ENCODE measurements at regions not wholly inside any gene's neighbourhood (a gene's known extent, or its start where the extent isn't known, plus 50 kb on each side); places are given as distances from the start of the nearest gene placed in this dataset.
"Not testable (repeated sequence)": the region's sequence is repeated elsewhere in the genome, so short reads cannot be mapped to it uniquely, and the experiment has no call there.

DNA sequence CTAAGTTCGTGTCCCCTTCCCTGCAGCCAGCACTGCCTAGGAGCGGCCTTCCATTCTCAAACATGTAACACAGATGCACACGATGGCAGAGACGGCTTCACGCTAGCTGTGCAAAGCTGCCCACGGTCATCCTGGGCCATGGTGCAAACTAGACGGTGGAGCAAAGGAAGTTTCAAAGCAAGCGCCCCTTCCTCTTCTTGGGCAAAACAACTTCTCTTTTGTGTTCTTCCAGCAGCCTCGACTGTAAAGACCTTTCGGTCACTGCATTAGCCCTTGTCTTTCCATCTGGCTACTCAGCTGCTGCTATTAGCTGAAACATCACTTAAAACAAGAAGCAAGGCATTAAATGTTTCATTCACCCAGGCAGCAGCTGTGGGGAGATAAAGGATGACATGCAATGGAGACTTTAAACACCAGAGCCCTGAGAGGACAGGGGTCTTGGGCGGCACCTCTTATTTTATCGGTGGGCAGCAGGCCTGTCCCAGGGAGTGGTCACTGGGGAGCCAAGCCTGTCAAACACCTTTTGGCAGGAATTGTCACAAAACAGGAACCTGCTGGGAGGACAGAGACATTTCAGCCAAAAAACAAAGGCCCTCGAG is 214.8 kb downstream of the KLF6 start:
- DNase-seq = no peak

GRCh38 chr10:3568983-3569382 is 216.0 kb downstream of the KLF6 start:
- DNase-seq = no peak

DNA sequence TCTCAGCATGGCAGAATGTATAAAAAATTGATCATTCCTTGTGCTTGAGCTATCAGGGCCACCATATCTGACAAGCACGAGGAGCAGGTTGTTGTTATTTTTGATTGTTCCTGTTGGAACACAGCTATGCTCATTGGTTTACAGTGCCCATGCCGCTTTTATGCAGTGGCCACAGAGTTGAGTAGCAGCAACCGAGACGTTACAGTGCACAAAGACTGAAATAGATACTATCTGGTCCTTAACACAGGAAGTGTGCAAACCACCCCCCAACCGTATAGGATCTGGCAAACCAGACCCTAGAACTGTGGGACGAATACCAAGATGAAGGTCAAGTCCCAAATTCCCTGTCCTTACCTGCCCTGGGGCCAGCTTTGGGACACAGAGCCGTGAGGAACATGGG is 216.6 kb downstream of the KLF6 start:
- no peak for DNase-seq

GRCh38 chr10:3567291-3567963 is 217.6 kb downstream of the KLF6 start:
- no peak for DNase-seq

GRCh38 chr10:3566627-3567026 is 218.4 kb downstream of the KLF6 start:
- DNase-seq = no peak

DNA sequence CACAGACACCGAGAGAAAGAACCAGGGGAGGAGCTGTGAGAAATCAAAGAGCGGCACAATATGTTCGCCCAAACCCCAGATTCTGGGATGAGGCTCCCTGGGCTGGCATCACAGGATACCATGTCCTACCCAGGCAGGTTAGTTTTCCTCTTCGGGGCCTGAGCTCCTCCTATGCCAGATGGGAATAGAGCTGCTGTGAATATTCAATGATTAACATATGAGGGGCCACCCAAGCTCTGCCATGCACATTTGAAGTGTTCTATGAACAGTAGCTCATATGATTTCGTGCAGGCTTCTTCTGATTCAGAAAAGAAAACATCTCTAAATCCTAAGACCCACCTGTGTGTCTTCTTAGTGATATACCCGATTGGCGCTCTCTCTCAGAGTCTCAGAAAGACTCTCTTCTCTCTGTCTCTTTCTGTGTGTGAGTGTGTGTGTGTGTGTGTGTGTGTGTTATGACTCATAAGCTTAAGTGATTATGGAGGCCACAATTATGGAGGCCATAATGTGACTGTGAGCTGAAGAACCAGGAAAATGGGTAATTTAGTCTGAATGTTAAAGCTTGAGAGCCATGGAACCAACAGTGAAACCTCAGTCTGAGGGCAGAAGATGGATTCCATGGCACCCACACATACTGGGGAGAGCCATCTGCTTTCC is 220.5 kb downstream of the KLF6 start:
- DNase-seq = no peak

- no peak for DNase-seq
These were observed 221.7 kb downstream of the KLF6 start for GRCh38 chr10:3563298-3563697.

DNA sequence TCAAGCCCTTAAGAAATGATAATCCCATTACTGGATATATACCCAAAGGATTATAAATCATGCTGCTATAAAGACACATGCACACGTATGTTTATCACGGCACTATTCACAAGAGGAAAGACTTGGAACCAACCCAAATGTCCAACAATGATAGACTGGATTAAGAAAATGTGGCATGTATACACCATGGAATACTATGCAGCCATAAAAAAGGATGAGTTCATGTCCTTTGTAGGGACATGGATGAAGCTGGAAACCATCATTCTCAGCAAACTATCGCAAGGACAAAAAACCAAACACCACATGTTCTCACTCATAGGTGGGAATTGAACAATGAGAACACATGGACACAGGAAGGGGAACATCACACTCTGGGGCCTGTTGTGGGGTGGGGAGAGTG is 224.4 kb downstream of the KLF6 start:
- not testable (repeated sequence) for DNase-seq

GRCh38 chr10:3559527-3559926 is 225.5 kb downstream of the KLF6 start:
- DNase-seq = no peak

DNA sequence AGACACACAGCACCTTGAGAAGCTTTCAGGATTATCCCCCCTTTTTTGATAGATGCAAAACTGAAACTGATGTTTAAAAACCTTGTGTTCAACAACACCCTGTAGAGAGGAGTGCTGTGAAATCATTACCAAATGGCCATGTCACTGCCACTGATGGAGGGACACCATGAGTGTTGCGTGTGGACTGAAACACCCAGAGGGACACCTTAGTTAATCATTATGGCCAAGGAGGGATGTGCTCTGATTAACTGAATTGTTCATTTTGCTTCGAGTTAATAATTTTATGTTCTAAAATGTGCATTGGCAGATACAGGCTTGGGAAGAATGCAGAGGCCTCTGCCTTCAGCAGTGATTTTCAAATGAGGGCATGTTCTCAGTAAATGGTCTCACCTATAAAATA is 226.0 kb downstream of the KLF6 start:
- no peak for DNase-seq

DNA sequence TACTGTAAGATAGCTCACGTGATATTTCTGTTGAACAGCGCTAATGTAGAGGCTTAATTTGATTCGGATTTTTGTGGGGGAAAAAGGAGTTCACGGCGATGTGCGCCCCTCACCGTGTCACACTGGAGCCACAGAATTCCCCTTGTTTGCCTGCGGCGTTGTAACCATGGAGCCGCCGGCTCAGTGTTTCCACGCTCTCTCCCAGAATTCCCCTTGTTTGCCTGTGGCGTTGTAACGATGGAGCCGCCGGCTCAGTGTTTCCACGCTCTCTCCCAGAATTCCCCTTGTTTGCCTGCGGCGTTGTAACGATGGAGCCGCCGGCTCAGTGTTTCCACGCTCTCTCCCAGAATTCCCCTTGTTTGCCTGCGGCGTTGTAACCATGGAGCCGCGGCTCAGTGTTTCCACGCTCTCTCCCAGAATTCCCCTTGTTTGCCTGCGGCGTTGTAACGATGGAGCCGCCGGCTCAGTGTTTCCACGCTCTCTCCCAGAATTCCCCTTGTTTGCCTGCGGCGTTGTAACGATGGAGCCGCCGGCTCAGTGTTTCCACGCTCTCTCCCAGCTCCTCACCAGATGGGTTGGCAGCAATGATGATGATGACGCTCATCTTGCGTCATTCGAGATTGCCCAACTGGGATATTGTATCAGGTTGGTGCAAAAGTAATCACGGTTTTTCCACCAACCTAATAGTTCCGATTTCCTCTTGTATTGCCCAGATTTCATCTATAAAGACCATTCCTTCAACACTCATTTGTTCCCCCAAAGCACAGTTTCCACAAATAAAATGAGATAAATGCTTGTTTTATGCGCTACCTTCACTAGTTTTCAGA is 228.6 kb downstream of the KLF6 start:
- not testable (repeated sequence) for DNase-seq

GRCh38 chr10:3554121-3554522 is 230.9 kb downstream of the KLF6 start:
- no peak for DNase-seq

GRCh38 chr10:3552281-3552680 is 232.7 kb downstream of the KLF6 start:
- no peak for DNase-seq

GRCh38 chr10:3551761-3552160 is 233.2 kb downstream of the KLF6 start:
- DNase-seq = no peak

DNA sequence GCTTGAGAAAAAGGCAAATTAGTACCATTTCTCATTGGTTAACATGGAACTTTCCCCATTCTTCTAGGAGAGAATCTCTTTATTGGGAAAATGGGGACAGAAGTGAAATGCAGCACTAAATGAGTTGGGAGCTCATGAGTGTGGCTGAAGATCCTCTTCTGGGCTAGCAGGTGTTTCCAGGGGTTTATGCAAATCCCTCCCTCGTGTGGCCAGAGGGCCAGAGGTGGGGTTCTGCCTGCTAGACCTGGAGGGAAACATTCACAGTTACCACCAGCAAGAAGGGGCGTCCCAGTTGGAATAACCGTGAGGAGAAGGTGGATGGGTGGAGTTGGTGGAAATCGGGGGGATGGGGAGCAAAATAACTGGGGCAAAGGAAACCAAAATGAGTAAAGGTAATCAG is 235.9 kb downstream of the KLF6 start:
- no peak for DNase-seq

DNA sequence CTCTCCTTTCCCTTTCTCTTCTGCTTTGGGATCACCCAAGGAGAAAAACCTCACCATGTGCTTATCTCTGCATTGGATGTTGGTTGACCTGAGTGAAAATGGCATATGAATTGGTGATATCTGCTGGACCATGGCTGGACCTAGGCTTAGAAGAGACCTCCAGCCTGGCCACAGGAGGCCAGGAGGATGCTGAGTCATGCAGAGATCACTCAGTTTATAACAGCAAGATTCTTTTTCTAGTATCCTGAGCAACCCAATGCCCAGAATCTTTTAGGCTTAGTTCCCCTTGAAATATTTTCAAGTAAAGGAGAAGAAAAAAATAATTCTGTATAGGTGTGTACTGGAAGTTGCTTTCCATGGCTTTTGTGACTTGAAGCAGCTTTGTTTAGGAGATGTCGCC is 236.3 kb downstream of the KLF6 start:
- DNase-seq = no peak

DNA sequence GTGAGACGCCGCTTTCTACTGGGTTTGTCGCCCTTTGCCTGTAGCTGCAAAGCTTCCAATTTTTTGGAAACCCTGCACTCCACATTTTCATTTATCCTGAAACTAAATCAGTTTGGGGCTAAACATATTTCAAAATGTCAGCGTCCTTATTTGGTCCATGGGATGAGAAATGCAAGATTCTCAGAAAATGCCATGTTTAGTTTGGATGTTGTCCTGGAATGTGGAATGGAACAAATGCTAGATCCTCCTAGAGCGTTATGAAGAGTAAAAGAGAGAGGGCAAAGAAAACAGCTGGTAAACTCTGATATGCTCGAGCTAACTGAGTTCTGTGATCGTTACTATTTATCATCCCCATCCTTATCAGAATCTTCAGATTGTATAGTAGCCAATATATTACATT is 236.9 kb downstream of the KLF6 start:
- DNase-seq = no peak

GRCh38 chr10:3544561-3544960 is 240.4 kb downstream of the KLF6 start:
- DNase-seq = no peak

DNA sequence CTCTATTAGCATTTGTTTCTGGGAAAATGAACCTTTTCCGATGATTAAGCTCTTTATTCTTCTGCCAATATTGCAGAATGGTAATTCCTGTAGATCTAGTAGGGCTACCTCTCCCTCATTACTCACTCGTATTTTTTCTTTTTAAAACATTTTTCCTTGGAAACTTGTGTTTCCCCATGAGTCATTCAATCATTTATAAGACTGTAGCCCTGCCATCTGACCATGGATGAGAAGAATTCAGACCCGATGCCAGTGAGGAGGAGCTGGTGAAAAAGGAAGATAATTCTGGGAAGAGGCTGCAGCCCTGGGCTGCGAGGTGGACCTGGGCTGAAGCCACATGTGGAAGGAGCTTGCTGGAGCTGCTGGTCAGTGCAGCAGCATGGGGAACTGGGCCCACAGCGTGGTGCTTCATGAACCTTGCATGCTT is 242.8 kb downstream of the KLF6 start:
- DNase-seq = no peak

DNA sequence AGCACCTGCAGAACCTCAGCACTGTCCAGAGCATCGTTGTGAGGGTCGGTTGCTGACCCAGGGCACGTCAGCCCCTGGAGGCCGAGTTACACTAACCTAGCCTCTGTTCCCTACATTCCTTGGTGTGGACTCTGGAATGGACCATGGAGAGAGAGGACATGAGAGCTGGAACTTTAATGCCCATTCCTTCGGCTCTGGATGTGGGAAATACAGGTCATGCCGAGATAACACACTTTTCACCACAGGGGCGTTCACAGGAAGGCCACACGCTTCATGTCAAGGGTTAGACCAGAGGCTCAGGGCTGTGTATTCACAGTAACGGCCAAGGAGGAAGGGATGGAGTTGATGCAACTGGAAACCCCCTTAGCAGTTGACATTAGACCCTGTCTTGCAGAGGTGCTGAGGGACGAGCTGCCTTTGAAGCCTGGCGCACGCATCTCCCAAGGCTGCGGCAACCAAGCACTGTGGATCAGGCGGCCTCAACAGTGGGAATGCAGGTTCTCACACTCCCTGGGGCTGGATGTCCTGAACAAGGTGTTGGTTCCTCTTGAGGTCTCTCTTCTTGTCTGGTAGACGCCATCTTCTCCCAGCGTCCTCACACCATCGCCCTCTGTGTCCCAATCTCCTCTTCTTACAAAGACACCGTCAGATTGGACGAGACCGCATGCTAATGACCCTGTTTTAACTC is 245.2 kb downstream of the KLF6 start:
- no peak for DNase-seq

DNA sequence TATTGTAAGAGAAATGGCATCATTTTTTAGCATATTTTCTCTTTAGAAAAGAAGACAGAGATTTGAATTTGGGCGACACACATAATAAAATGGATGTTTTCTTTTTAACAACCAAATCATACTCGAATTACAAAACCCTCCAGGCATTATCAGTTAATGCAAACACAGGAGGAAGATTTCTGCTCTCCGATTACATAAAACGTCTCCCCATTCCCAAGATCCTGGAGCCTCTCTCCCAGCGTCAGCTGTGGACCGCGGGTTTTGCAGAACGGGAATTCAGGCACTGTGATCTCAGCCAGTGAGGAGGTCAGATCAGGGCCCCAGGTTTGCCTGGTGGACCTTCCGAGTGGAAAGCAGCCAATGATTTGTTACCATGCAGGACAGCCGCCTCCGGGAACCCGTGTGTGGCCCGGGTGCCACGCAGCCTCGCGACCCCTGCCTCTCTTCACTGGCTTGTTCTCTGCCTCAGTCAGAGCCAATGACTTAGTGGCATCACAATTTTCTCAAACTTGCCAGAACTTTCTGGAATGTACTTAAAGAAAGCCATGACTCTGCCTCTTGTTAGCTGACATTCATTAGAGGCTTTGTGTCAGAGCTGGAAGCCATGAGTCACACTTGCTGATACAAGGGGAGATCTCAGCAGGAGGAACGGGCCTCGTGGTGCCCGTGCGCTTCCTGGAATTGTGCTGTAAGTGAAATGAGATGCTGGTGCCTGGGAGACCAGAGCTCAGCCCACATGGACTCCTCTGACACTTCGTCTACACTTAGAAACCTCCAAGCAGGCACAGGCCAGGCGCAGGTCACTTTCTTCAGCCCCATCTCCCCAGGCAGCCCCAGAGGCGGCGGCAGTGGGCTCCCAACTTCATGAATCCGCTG is 246.1 kb downstream of the KLF6 start:
- no peak for DNase-seq

DNA sequence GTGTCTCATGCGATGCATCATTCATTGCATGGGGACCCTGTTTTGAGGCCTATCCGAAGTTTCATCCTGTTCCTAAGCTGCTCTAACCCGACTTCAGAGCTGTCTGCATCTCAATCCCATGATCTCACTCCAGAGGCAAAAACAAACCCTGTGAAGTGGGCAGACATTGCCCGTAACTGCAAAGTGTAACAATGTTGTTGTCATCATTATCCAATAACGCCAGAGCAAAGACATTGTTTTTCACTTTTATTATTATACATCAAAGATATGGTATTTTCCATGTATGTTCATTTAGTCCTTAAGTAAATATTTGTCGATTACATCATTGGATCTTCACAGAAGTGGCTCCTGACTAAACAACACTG is 246.7 kb downstream of the KLF6 start:
- no peak for DNase-seq

Measured in GF-D8 (cell line).